Mononuclear cell (primary cell): ENCODE measurements at regions not wholly inside any gene's neighbourhood (a gene's known extent, or its start where the extent isn't known, plus 50 kb on each side); places are given as distances from the start of the nearest gene placed in this dataset.
"Not testable (repeated sequence)": the region's sequence is repeated elsewhere in the genome, so short reads cannot be mapped to it uniquely, and the experiment has no call there.

Source experiments
- H3K27me3 ChIP-seq: 2 replicates; pipeline ENCODE4 v1.6.0; 2011; ENCODE audit warnings: low read length, control low read depth; ENCODE audit not compliant: insufficient read depth
- H3K4me1 ChIP-seq: 2 replicates; pipeline ENCODE4 v1.5.1; 2011; ENCODE audit warnings: mild to moderate bottlenecking, low read length, control low read depth; ENCODE audit not compliant: insufficient read depth
- H3K4me3 ChIP-seq: 2 replicates; pipeline ENCODE4 v1.5.1; 2011; ENCODE audit warnings: mild to moderate bottlenecking, low read length, moderate library complexity
- H3K9me3 ChIP-seq: 2 replicates; pipeline ENCODE4 v1.5.1; 2011; ENCODE audit warnings: low read depth, mild to moderate bottlenecking, control low read depth, low read length

- not testable (repeated sequence) for H3K4me3 ChIP-seq, H3K27me3 ChIP-seq, H3K9me3 ChIP-seq, H3K4me1 ChIP-seq
Observed at GRCh38 chr2:2894011-2894410, 483.6 kb downstream of the EIPR1 start.

- no peaks in the 10 kb centered on the region for H3K27me3 ChIP-seq
- no peaks in the 10 kb centered on the region for H3K9me3 ChIP-seq
- no peak overlapping the region for H3K4me3 ChIP-seq
- H3K4me1 ChIP-seq = no peaks in the 10 kb centered on the region
Observed at GRCh38 chr2:2892892-2893291, 484.7 kb downstream of the EIPR1 start.

GRCh38 chr2:2892378-2892777 is 485.2 kb downstream of the EIPR1 start:
- no peaks in the 10 kb centered on the region for H3K9me3 ChIP-seq
- no peaks in the 10 kb centered on the region for H3K27me3 ChIP-seq
- H3K4me1 ChIP-seq = no peaks in the 10 kb centered on the region
- H3K4me3 ChIP-seq = no peak overlapping the region

GRCh38 chr2:2890901-2891300 is 486.7 kb downstream of the EIPR1 start:
- Histone ChIP-seq H3K27me3 (no peaks in the 10 kb centered on the region), H3K9me3 (no peaks in the 10 kb centered on the region), H3K4me3 (no peak overlapping the region), H3K4me1 (no peaks in the 10 kb centered on the region)

- H3K9me3 ChIP-seq = no peaks in the 10 kb centered on the region
- no peaks in the 10 kb centered on the region for H3K4me1 ChIP-seq
Observed at GRCh38 chr2:2890246-2890645, 487.4 kb downstream of the EIPR1 start.

GRCh38 chr2:2889646-2890045 is 488.0 kb downstream of the EIPR1 start:
- Histone ChIP-seq H3K27me3 (no peaks in the 10 kb centered on the region), H3K4me1 (no peaks in the 10 kb centered on the region), H3K9me3 (no peaks in the 10 kb centered on the region), H3K4me3 (no peak overlapping the region)

More at GRCh38 chr2:2890246-2890645, 487.4 kb downstream of the EIPR1 start:
- H3K27me3 ChIP-seq = no peaks in the 10 kb centered on the region
- no peak overlapping the region for H3K4me3 ChIP-seq

- no peaks in the 10 kb centered on the region for H3K4me1 ChIP-seq
- no peak overlapping the region for H3K4me3 ChIP-seq
- no peaks in the 10 kb centered on the region for H3K27me3 ChIP-seq
- no peaks in the 10 kb centered on the region for H3K9me3 ChIP-seq
Observed at GRCh38 chr2:2889141-2889540, 488.5 kb downstream of the EIPR1 start.

GRCh38 chr2:2887772-2888387 is 489.7 kb downstream of the EIPR1 start:
- Histone ChIP-seq H3K4me1 (no peaks in the 10 kb centered on the region), H3K4me3 (no peak overlapping the region), H3K27me3 (no peaks in the 10 kb centered on the region), H3K9me3 (no peaks in the 10 kb centered on the region)

GRCh38 chr2:2886922-2887321 is 490.7 kb downstream of the EIPR1 start:
- Histone ChIP-seq H3K27me3 (no peaks in the 10 kb centered on the region), H3K9me3 (no peaks in the 10 kb centered on the region), H3K4me3 (no peak overlapping the region), H3K4me1 (no peaks in the 10 kb centered on the region)

- Histone ChIP-seq H3K9me3 (no peaks in the 10 kb centered on the region), H3K27me3 (no peaks in the 10 kb centered on the region), H3K4me1 (peaks cover 5% of the 10 kb centered on the region), H3K4me3 (no peak overlapping the region)
Observed at GRCh38 chr2:2881499-2881898, 496.1 kb downstream of the EIPR1 start.

- H3K27me3 ChIP-seq = no peaks in the 10 kb centered on the region
- H3K9me3 ChIP-seq = no peaks in the 10 kb centered on the region
- H3K4me1 ChIP-seq = peaks cover 5% of the 10 kb centered on the region
- H3K4me3 ChIP-seq = no peak overlapping the region
Observed at GRCh38 chr2:2880938-2881337, 496.7 kb downstream of the EIPR1 start.

- H3K4me1 ChIP-seq = peaks cover 5% of the 10 kb centered on the region
- H3K9me3 ChIP-seq = no peaks in the 10 kb centered on the region
- H3K4me3 ChIP-seq = no peak overlapping the region
- H3K27me3 ChIP-seq = no peaks in the 10 kb centered on the region
Observed at GRCh38 chr2:2879781-2880180, 497.8 kb downstream of the EIPR1 start.

GRCh38 chr2:2879071-2879470 is 498.5 kb downstream of the EIPR1 start:
- no peaks in the 10 kb centered on the region for H3K27me3 ChIP-seq
- peaks cover 5% of the 10 kb centered on the region for H3K4me1 ChIP-seq
- no peak overlapping the region for H3K4me3 ChIP-seq
- H3K9me3 ChIP-seq = no peaks in the 10 kb centered on the region

- Histone ChIP-seq H3K27me3 (no peaks in the 10 kb centered on the region), H3K4me1 (peaks cover 5% of the 10 kb centered on the region), H3K4me3 (no peak overlapping the region), H3K9me3 (no peaks in the 10 kb centered on the region)
Observed at GRCh38 chr2:2877427-2877826, 500.2 kb downstream of the EIPR1 start.

- Histone ChIP-seq H3K27me3 (no peaks in the 10 kb centered on the region), H3K4me1 (peaks cover 5% of the 10 kb centered on the region), H3K9me3 (no peaks in the 10 kb centered on the region), H3K4me3 (no peak overlapping the region)
Observed at GRCh38 chr2:2876331-2877221, 501.0 kb downstream of the EIPR1 start.

GRCh38 chr2:2875831-2876230 is 501.8 kb downstream of the EIPR1 start:
- peaks cover 5% of the 10 kb centered on the region for H3K4me1 ChIP-seq
- no peak overlapping the region for H3K4me3 ChIP-seq
- H3K9me3 ChIP-seq = no peaks in the 10 kb centered on the region
- H3K27me3 ChIP-seq = no peaks in the 10 kb centered on the region
